Left ventricle myocardium inferior (tissue), 1 donor: ENCODE measurements at regions not wholly inside any gene's neighbourhood (a gene's known extent, or its start where the extent isn't known, plus 50 kb on each side); places are given as distances from the start of the nearest gene placed in this dataset.

Experiments used
- DNase-seq: peaks from one replicate; pipeline ENCODE4 v3.0.0-alpha.2; 2020
- H3K27ac ChIP-seq: fragments of 200-600 bp; replicated peaks from 2 replicates; pipeline ENCODE4 v1.8.0; 2021
- H3K27me3 ChIP-seq: fragments of 200-600 bp; 2 replicates; pipeline ENCODE4 v1.8.0; 2021; ENCODE audit warnings: low read depth
- H3K36me3 ChIP-seq: fragments of 200-600 bp; 2 replicates; pipeline ENCODE4 v1.8.0; 2021
- H3K4me1 ChIP-seq: fragments of 200-600 bp; 2 replicates; pipeline ENCODE4 v1.8.0; 2021
- H3K4me3 ChIP-seq: fragments of 200-600 bp; 2 replicates; pipeline ENCODE4 v1.8.0; 2021; ENCODE audit warnings: mild to moderate bottlenecking, moderate library complexity
- H3K9me3 ChIP-seq: fragments of 200-600 bp; replicated peaks from 2 replicates; pipeline ENCODE4 v1.8.0; 2021
- intact Hi-C: fragments of 100-400 bp; cut with micrococcal nuclease; formaldehyde crosslinking; loops from one replicate; pipeline ENCODE4 v1.11.0; 2022
- TF ChIP-seq, protein P1 (sequence below): fragments of 200-600 bp; IDR thresholded peaks from 2 replicates; pipeline ENCODE4 v1.8.0; 2021; ENCODE audit warnings: antibody characterized with exemption, mild to moderate bottlenecking, borderline replicate concordance
- donor health status: DM: no; HTN: yes; CAD: no; lungs with severe emphysema.

DNA sequence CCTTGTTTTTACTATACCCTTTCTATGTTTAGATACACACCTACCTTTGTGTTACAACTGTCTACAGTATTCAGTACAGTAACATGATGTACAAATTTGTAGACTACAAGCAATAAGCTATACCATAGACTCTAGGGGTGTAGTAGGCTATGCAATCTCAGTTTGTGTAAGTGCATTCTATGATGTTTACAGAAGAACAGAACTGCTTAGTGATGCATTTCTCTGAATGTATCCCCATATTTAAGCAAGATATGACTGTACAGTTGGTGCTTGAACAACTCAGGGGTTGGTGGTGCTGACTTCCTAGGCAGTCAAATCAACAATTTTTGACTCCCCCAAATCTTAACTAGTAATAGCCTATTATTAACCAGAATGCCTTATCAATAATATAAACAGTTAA lies 467.1 kb upstream of the TGFBR2 start:
- intact Hi-C loops: no loop called here
- Histone ChIP-seq H3K36me3 (no peaks in the 10 kb centered on the region), H3K4me1 (peaks cover 25% of the 10 kb centered on the region), H3K27me3 (no peaks in the 10 kb centered on the region), H3K9me3 (peaks cover 20% of the 10 kb centered on the region), H3K4me3 (no peak overlapping the region), H3K27ac (no peak overlapping the region)
- TF ChIP-seq, protein P1, sequence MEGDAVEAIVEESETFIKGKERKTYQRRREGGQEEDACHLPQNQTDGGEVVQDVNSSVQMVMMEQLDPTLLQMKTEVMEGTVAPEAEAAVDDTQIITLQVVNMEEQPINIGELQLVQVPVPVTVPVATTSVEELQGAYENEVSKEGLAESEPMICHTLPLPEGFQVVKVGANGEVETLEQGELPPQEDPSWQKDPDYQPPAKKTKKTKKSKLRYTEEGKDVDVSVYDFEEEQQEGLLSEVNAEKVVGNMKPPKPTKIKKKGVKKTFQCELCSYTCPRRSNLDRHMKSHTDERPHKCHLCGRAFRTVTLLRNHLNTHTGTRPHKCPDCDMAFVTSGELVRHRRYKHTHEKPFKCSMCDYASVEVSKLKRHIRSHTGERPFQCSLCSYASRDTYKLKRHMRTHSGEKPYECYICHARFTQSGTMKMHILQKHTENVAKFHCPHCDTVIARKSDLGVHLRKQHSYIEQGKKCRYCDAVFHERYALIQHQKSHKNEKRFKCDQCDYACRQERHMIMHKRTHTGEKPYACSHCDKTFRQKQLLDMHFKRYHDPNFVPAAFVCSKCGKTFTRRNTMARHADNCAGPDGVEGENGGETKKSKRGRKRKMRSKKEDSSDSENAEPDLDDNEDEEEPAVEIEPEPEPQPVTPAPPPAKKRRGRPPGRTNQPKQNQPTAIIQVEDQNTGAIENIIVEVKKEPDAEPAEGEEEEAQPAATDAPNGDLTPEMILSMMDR: no peak
- DNase-seq: no peak

DNA sequence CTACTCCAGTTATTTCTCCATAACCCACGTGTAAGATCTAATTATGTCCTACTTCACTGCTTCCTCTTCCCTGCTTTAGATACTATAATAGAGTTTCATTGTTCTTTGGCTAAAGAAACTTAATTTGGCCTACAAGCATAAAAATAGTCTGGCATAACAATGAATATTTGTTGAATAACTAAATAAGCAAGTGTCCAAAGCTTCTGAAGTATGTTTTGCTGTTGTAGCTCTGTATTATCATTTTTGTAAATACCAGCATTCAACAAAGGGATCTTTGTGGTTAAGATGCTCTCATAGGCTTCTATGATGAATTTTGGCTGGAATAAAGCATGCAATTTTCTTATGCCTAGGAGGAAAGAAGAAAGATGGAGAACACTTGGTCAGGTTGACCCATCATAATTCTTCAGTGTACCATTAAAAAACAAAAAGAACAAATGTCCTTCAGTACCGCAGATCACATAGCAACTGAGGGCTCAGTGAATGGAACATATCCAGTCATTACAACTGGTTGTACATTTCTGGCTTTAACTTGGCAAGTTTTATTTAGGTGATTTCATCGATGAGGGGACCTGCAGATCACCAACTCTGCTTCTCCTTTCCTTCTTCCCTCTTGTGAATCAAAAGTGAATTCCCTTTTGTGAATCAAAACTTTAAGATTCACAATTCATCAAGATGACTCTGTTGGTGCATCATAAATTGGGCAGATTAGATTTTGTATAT lies 465.9 kb upstream of the TGFBR2 start:
- intact Hi-C loops: no loop called here
- TF ChIP-seq, protein P1: no peak
- H3K27ac ChIP-seq: peak overlapping the region; percentile 37

DNA sequence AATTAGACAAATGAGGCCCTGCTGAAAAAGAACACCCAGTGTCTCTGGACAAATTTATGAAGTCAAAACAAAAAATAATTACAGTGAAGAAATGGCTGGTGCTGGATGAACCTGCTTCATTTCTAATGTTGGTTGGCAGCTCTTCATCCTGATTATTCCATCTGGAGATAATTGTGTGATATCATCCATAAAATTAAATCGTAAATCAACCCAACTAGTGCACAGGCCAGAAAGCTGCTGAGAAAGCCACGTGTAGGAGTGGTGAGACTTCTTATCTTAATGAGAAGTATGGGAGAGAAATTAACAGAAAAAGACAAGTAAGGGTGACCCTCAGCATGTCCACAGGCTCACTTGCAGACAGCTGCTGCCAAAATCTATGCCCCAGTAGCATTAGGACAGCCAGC lies 465.2 kb upstream of the TGFBR2 start:
- H3K27ac ChIP-seq: peak overlapping the region; percentile 37
- no peak for DNase-seq
- peaks cover 25% of the 10 kb centered on the region for H3K4me1 ChIP-seq
- intact Hi-C loops: no loop called here
- no peak overlapping the region for H3K4me3 ChIP-seq
- H3K36me3 ChIP-seq: no peaks in the 10 kb centered on the region
- peaks cover 16% of the 10 kb centered on the region for H3K9me3 ChIP-seq
- no peaks in the 10 kb centered on the region for H3K27me3 ChIP-seq
- TF ChIP-seq, protein P1: no peak

More for the DNA sequence above, 465.9 kb upstream of the TGFBR2 start:
- H3K36me3 ChIP-seq: no peaks in the 10 kb centered on the region
- H3K4me3 ChIP-seq: no peak overlapping the region
- no peak for DNase-seq
- H3K27me3 ChIP-seq: no peaks in the 10 kb centered on the region
- H3K4me1 ChIP-seq: peaks cover 25% of the 10 kb centered on the region
- H3K9me3 ChIP-seq: peaks cover 20% of the 10 kb centered on the region

DNA sequence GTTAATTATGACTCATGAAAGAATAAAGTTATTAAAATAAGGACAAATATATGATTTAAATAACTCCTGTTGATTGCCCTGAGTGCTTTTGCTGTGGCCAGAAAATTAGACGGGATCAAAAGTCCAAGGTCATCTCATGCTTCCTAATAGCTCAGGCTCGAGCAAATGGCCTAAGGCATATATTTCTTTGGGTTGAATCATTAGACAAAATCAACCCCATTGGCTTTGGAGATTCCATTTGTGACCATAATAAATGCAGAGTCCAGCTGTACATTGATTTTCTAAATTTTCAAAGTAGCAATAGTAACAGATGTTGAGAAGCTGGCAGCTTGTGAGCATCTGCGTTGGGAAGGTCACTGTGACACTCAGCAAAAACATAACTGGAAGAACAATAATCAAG lies 464.5 kb upstream of the TGFBR2 start:
- H3K27ac ChIP-seq: no peak overlapping the region

DNA sequence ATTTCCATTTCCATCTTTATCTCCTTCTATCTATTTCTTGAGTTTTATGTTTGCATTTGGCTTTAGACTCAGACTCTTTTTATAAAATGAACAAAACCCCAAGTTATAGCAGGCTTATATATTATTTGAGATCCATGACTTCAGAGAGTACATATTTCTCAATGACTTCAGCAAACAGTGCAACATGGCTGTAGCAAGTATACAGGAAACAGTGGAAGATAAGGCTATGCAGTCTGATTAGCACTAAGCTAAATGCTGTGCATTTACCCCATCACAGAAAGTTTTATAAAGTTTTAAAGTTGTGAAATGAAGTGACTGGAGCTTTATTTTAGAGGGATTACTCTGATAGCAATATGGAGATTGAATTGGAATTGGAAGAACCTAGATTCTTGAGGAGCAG lies 463.5 kb upstream of the TGFBR2 start:
- TF ChIP-seq, protein P1: no peak
- Histone ChIP-seq H3K36me3 (no peaks in the 10 kb centered on the region), H3K4me3 (no peak overlapping the region), H3K9me3 (peaks cover 3% of the 10 kb centered on the region), H3K4me1 (peaks cover 25% of the 10 kb centered on the region), H3K27ac (no peak overlapping the region), H3K27me3 (no peaks in the 10 kb centered on the region)
- no peak for DNase-seq
- intact Hi-C loops: no loop called here

More for the DNA sequence above, 464.5 kb upstream of the TGFBR2 start:
- no peak overlapping the region for H3K4me3 ChIP-seq
- no peak for DNase-seq
- peaks cover 9% of the 10 kb centered on the region for H3K9me3 ChIP-seq
- intact Hi-C loops: no loop called here
- no peaks in the 10 kb centered on the region for H3K27me3 ChIP-seq
- no peaks in the 10 kb centered on the region for H3K36me3 ChIP-seq
- H3K4me1 ChIP-seq: peaks cover 25% of the 10 kb centered on the region
- TF ChIP-seq, protein P1: no peak
